ENCODE measurements at regions not wholly inside any gene's neighbourhood (a gene's known extent, or its start where the extent isn't known, plus 50 kb on each side); places are given as distances from the start of the nearest gene placed in this dataset.

DNA sequence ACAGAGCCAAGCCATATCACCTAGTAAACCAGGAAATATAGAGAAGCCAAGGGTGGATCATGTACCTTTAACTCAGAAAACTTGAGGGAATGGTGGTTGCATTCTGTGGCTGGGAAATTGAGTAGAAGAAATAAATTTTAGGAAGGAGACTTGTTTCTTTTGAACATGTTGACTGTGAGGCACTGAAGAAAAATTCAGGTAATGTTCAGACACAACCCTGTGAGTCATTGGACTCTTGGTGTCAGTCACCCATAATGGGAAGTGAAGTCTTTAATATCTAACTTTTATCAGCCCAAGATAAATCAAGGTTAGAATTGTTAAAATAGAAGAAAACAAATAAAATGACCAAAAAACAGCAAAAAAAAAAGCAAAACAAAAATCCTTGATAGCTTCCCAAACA lies 98.8 kb upstream of the GRIK2 start:
- H4K20me1 ChIP-seq (ENCODE audit: insufficient read depth): no peaks in the 10 kb centered on the region
- intact Hi-C loops (cut with micrococcal nuclease): no loop called here
- no peaks in the 10 kb centered on the region for H3K36me3 ChIP-seq (ENCODE audit: control insufficient read depth in 1 of 2, insufficient read depth in 2 of 2, low read length in 2 of 2)
- H3K9me3 ChIP-seq (ENCODE audit: control insufficient read depth in 1 of 2, insufficient read depth in 1 of 2, low read depth in 1 of 2, low read length in 2 of 2): no peaks in the 10 kb centered on the region; a peak in 1 of 4 replicates
- POLR2A ChIA-PET: no interaction called here
- CTCF ChIA-PET: no interaction called here
- H3K79me2 ChIP-seq (ENCODE audit: insufficient read depth, low read length): no peaks in the 10 kb centered on the region
- H3K9ac ChIP-seq (ENCODE audit: low read length): no peak overlapping the region
- no peaks in the 10 kb centered on the region for H3K9me2 ChIP-seq (ENCODE audit: insufficient read depth)
- H3K4me1 ChIP-seq (ENCODE audit: control insufficient read depth in 1 of 2, insufficient read depth in 2 of 2, low read length in 2 of 2): no peaks in the 10 kb centered on the region
- ATAC-seq (no peak), DNase-seq (ENCODE audit: low read depth, low spot score) (no peak)
- H2AFZ ChIP-seq (ENCODE audit: low read depth, low read length, poor library complexity, severe bottlenecking): no peak overlapping the region
- no peaks in the 10 kb centered on the region for H3K27me3 ChIP-seq (ENCODE audit: insufficient read depth, low read length)
- no peak overlapping the region for H3K4me3 ChIP-seq (replicated peaks in 1 of 2; ENCODE audit: low read depth in 1 of 2, low read length in 2 of 2)
- RAD21 ChIA-PET (ENCODE audit: low non-redundant PET in 1 of 2, low total read pairs in 2 of 2, uncharacterized antibody in 2 of 2, unreplicated experiment in 2 of 2): no interaction called here
- no peak overlapping the region for H3K27ac ChIP-seq (ENCODE audit: low read depth, low read length)
- H3K4me2 ChIP-seq (ENCODE audit: low read length): no peak overlapping the region
- TF ChIP-seq EZH2phosphoT487 (IDR thresholded peaks at IDR 0.05; ENCODE audit: borderline replicate concordance) (no peak), YY1 (IDR thresholded peaks at IDR 0.05; ENCODE audit: extremely low read depth, insufficient replicate concordance, low read depth, low read length) (no peak), RAD21 (IDR thresholded peaks at IDR 0.05; ENCODE audit: low read depth) (no peak), FOSL1 (IDR thresholded peaks at IDR 0.05; ENCODE audit: low read depth) (no peak; the same call in 1 of the 2 replicates), EZH2 (IDR thresholded peaks at IDR 0.05) (no peak), POLR2A (IDR thresholded peaks at IDR 0.05; ENCODE audit: borderline replicate concordance, extremely low read depth, insufficient read depth, insufficient read length) (no peak), SIN3A (IDR thresholded peaks at IDR 0.05; ENCODE audit: low read depth) (no peak), JUND (IDR thresholded peaks at IDR 0.05) (no peak), ZFX (IDR thresholded peaks at IDR 0.05) (no peak), SP1 (IDR thresholded peaks at IDR 0.05; ENCODE audit: low read depth) (no peak), ELF1 (IDR thresholded peaks at IDR 0.05; ENCODE audit: borderline replicate concordance, low read depth) (no peak), CEBPB (IDR thresholded peaks at IDR 0.05; ENCODE audit: low read depth) (no peak), TCF7L2 (IDR thresholded peaks at IDR 0.05; ENCODE audit: borderline replicate concordance, extremely low read depth, insufficient read depth, insufficient read length) (no peak)
- TF ChIP-seq, protein P1, sequence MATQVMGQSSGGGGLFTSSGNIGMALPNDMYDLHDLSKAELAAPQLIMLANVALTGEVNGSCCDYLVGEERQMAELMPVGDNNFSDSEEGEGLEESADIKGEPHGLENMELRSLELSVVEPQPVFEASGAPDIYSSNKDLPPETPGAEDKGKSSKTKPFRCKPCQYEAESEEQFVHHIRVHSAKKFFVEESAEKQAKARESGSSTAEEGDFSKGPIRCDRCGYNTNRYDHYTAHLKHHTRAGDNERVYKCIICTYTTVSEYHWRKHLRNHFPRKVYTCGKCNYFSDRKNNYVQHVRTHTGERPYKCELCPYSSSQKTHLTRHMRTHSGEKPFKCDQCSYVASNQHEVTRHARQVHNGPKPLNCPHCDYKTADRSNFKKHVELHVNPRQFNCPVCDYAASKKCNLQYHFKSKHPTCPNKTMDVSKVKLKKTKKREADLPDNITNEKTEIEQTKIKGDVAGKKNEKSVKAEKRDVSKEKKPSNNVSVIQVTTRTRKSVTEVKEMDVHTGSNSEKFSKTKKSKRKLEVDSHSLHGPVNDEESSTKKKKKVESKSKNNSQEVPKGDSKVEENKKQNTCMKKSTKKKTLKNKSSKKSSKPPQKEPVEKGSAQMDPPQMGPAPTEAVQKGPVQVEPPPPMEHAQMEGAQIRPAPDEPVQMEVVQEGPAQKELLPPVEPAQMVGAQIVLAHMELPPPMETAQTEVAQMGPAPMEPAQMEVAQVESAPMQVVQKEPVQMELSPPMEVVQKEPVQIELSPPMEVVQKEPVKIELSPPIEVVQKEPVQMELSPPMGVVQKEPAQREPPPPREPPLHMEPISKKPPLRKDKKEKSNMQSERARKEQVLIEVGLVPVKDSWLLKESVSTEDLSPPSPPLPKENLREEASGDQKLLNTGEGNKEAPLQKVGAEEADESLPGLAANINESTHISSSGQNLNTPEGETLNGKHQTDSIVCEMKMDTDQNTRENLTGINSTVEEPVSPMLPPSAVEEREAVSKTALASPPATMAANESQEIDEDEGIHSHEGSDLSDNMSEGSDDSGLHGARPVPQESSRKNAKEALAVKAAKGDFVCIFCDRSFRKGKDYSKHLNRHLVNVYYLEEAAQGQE (IDR thresholded peaks at IDR 0.05; ENCODE audit: low read depth): no peak
- TF ChIP-seq, protein P2, sequence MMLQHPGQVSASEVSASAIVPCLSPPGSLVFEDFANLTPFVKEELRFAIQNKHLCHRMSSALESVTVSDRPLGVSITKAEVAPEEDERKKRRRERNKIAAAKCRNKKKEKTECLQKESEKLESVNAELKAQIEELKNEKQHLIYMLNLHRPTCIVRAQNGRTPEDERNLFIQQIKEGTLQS (IDR thresholded peaks at IDR 0.05): no peak
- TF ChIP-seq, protein P3, sequence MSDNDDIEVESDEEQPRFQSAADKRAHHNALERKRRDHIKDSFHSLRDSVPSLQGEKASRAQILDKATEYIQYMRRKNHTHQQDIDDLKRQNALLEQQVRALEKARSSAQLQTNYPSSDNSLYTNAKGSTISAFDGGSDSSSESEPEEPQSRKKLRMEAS (IDR thresholded peaks at IDR 0.05): no peak
- TF ChIP-seq, protein P4, sequence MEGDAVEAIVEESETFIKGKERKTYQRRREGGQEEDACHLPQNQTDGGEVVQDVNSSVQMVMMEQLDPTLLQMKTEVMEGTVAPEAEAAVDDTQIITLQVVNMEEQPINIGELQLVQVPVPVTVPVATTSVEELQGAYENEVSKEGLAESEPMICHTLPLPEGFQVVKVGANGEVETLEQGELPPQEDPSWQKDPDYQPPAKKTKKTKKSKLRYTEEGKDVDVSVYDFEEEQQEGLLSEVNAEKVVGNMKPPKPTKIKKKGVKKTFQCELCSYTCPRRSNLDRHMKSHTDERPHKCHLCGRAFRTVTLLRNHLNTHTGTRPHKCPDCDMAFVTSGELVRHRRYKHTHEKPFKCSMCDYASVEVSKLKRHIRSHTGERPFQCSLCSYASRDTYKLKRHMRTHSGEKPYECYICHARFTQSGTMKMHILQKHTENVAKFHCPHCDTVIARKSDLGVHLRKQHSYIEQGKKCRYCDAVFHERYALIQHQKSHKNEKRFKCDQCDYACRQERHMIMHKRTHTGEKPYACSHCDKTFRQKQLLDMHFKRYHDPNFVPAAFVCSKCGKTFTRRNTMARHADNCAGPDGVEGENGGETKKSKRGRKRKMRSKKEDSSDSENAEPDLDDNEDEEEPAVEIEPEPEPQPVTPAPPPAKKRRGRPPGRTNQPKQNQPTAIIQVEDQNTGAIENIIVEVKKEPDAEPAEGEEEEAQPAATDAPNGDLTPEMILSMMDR (IDR thresholded peaks at IDR 0.05 in 2 of 3, conservative IDR thresholded peaks at IDR 0.05 in 1 of 3; ENCODE audit: borderline replicate concordance in 1 of 3, insufficient read depth in 1 of 3, low read depth in 2 of 3, low read length in 2 of 3): no peak
- no TSS peak for BruUV-seq (replicated peaks)

All from HCT116 (cell line).